Astrocyte of the spinal cord (primary cell): ENCODE measurements at regions not wholly inside any gene's neighbourhood (a gene's known extent, or its start where the extent isn't known, plus 50 kb on each side); places are given as distances from the start of the nearest gene placed in this dataset.

Source experiments
- DNase-seq: peaks from one replicate; pipeline ENCODE4 v3.0.0; 2011; ENCODE audit warnings: low read depth, low spot score
- H3K4me3 ChIP-seq: 2 replicates; pipeline ENCODE4 v1.5.1; 2011; ENCODE audit warnings: low read depth, mild to moderate bottlenecking, low read length, moderate library complexity
- CTCF ChIP-seq: IDR thresholded peaks from 2 replicates; pipeline ENCODE4 v1.5.1; 2012; ENCODE audit warnings: low read depth, mild to moderate bottlenecking, low read length, inconsistent platforms
- in situ Hi-C: cut with HindIII; loops from 2 replicates; pipeline ENCODE4 v1.10.0; 2017; ENCODE audit warnings: low sequenced_read_pairs

- in situ Hi-C loops, result no loop called here
- H3K4me3 ChIP-seq, result no peak overlapping the region
- no peak for TF ChIP-seq CTCF
- DNase-seq, result no peak
Measured at GRCh38 chr5:167281925-167282324, 1009.5 kb upstream of the WWC1 start.

GRCh38 chr5:167283691-167284090 is 1007.8 kb upstream of the WWC1 start:
- in situ Hi-C loops, result no loop called here
- no peak for TF ChIP-seq CTCF
- DNase-seq, result no peak
- no peak overlapping the region for H3K4me3 ChIP-seq

- no peak for TF ChIP-seq CTCF
- in situ Hi-C loops, result no loop called here
- DNase-seq, result peak; percentile 61
- H3K4me3 ChIP-seq, result no peak overlapping the region
Measured at GRCh38 chr5:167284222-167284890, 1007.1 kb upstream of the WWC1 start.

GRCh38 chr5:167285591-167285990 is 1005.9 kb upstream of the WWC1 start:
- no peak for TF ChIP-seq CTCF
- in situ Hi-C loops, result no loop called here
- no peak for DNase-seq

GRCh38 chr5:167286891-167287290 is 1004.6 kb upstream of the WWC1 start:
- no peak overlapping the region for H3K4me3 ChIP-seq
- DNase-seq, result no peak
- no peak for TF ChIP-seq CTCF
- in situ Hi-C loops, result no loop called here

More at GRCh38 chr5:167285591-167285990, 1005.9 kb upstream of the WWC1 start:
- no peak overlapping the region for H3K4me3 ChIP-seq

- in situ Hi-C loops, result no loop called here
- H3K4me3 ChIP-seq, result no peak overlapping the region
- TF ChIP-seq CTCF, result no peak
- DNase-seq, result no peak
Measured at GRCh38 chr5:167290478-167290877, 1001.0 kb upstream of the WWC1 start.
